A549 (cell line): ENCODE measurements at regions not wholly inside any gene's neighbourhood (a gene's known extent, or its start where the extent isn't known, plus 50 kb on each side); places are given as distances from the start of the nearest gene placed in this dataset.
A peak's percentile ranks its signal among the peaks of the same experiment; 100 is the strongest.

Experiments used
- ATAC-seq, 2 experiments: fragments of 200-7000 bp in 1 of 2; fragments of >200 bp in 1 of 2; cut with Nextera tagmentation in 1 of 2; cut with Tn5 transposase in 1 of 2; 3 replicates each; pipeline versions ENCODE4 v1.8.0 to v1.9.1; 2018 to 2020; ENCODE audit warnings: mild to moderate bottlenecking in 1 of 2, moderate library complexity in 1 of 2
- CTCF ChIA-PET: fragments of 300-600 bp; sonication (Branson Sonifier 250); formaldehyde crosslinking; extraction: SDS; loops from one replicate; lab custom pipeline; 2021; ENCODE audit warnings: antibody characterized with exemption, inconsistent platforms; lab: Yijun Ruan, JAX
- POLR2A ChIA-PET: fragments of 350-600 bp; formaldehyde crosslinking; extraction: SDS; loops from one replicate; lab custom pipeline; 2021; ENCODE audit warnings: antibody characterized with exemption, inconsistent platforms; lab: Yijun Ruan, JAX
- DNase-seq, 2 experiments: peaks; one replicate each; pipeline versions ENCODE4 v3.0.0 to v3.0.0-alpha.2; 2011 to 2016; ENCODE audit warnings: low read depth in 1 of 2, low spot score in 1 of 2
- FAIRE-seq: peaks from 2 replicates; lab custom pipeline; 2011; peaks lifted over from hg19 to GRCh38; lab: Jason Lieb, UNC
- H3K27ac ChIP-seq, 2 experiments: fragments of >200 bp; sonication (Bioruptor Twin); formaldehyde crosslinking; 3 replicates each; pipeline ENCODE4 v1.5.1; 2016 to 2017
- H3K4me1 ChIP-seq: fragments of >200 bp; sonication (Bioruptor Twin); formaldehyde crosslinking; 3 replicates; pipeline ENCODE4 v1.6.1; 2016
- H3K4me2 ChIP-seq: fragments of >200 bp; sonication (Bioruptor Twin); formaldehyde crosslinking; 3 replicates; pipeline ENCODE4 v1.6.1; 2016
- H3K4me3 ChIP-seq: fragments of >200 bp; sonication (Bioruptor Twin); formaldehyde crosslinking; 3 replicates; pipeline ENCODE4 v1.5.1; 2016
- H3K9me3 ChIP-seq: fragments of >200 bp; sonication (Bioruptor Twin); formaldehyde crosslinking; 3 replicates; pipeline ENCODE4 v1.6.1; 2016
- CBX8 ChIP-seq: fragments of 200-600 bp; sonication (generic); IDR thresholded peaks from 2 replicates; pipeline ENCODE4 v1.6.1; 2016
- CEBPB ChIP-seq, 2 experiments: fragments of >200 bp in 1 of 2; sonication (Bioruptor Twin) in 1 of 2; formaldehyde crosslinking in 1 of 2; IDR thresholded peaks; 2 replicates each; pipeline ENCODE4 v1.6.1; 2012 to 2016
- E2F6 ChIP-seq: IDR thresholded peaks from 2 replicates; pipeline ENCODE4 v1.6.1; 2012; ENCODE audit warnings: low read depth, borderline replicate concordance
- EHF ChIP-seq: fragments of 250-450 bp; sonication (Bioruptor Pico); IDR thresholded peaks from 2 replicates; pipeline ENCODE4 v1.5.0; 2020; ENCODE audit warnings: mild to moderate bottlenecking
- ESRRA ChIP-seq: fragments of 150-350 bp; IDR thresholded peaks from 2 replicates; pipeline ENCODE4 v1.6.1; 2014; ENCODE audit warnings: mild to moderate bottlenecking, low read length, borderline replicate concordance
- FOSB ChIP-seq: fragments of 250-450 bp; sonication (Bioruptor Pico); IDR thresholded peaks from 2 replicates; pipeline ENCODE4 v1.5.0; 2020; ENCODE audit warnings: mild to moderate bottlenecking, moderate library complexity
- FOSL2 ChIP-seq, 2 experiments: fragments of 450-650 bp in 1 of 2; fragments of >200 bp in 1 of 2; sonication (Bioruptor Twin) in 1 of 2; formaldehyde crosslinking; IDR thresholded peaks; 2 replicates each; pipeline versions ENCODE4 v1.5.0 to v1.6.1; 2016 to 2020; ENCODE audit warnings: mild to moderate bottlenecking in 1 of 2, moderate library complexity in 1 of 2
- FOXS1 ChIP-seq: fragments of 250-450 bp; sonication (Bioruptor Pico); IDR thresholded peaks from 2 replicates; pipeline ENCODE4 v1.5.0; 2020; ENCODE audit warnings: mild to moderate bottlenecking, moderate library complexity
- HDAC2 ChIP-seq: fragments of 200-600 bp; sonication (generic); IDR thresholded peaks from 2 replicates; pipeline ENCODE4 v1.6.1; 2016
- HMGXB4 ChIP-seq: fragments of 250-450 bp; sonication (Bioruptor Pico); IDR thresholded peaks from 2 replicates; pipeline ENCODE4 v1.5.0; 2021; ENCODE audit warnings: mild to moderate bottlenecking, moderate library complexity, borderline replicate concordance
- HOXA7 ChIP-seq: fragments of 250-450 bp; sonication (Bioruptor Pico); IDR thresholded peaks from 2 replicates; pipeline ENCODE4 v1.5.0; 2020; ENCODE audit warnings: mild to moderate bottlenecking, moderate library complexity
- HOXB5 ChIP-seq: fragments of 250-450 bp; sonication (Bioruptor Pico); IDR thresholded peaks from 2 replicates; pipeline ENCODE4 v1.5.0; 2020; ENCODE audit warnings: mild to moderate bottlenecking, moderate library complexity
- MAX ChIP-seq: IDR thresholded peaks from 2 replicates; pipeline ENCODE4 v1.6.1; 2012
- NR3C1 ChIP-seq: fragments of >200 bp; sonication (Bioruptor Twin); formaldehyde crosslinking; IDR thresholded peaks from 3 replicates; pipeline ENCODE4 v1.6.1; 2017
- PHF8 ChIP-seq: fragments of 200-600 bp; sonication (generic); IDR thresholded peaks from 2 replicates; pipeline ENCODE4 v1.6.1; 2016; ENCODE audit warnings: low read depth, mild to moderate bottlenecking, antibody characterized with exemption, moderate library complexity, borderline replicate concordance
- RCOR1 ChIP-seq: fragments of 150-350 bp; IDR thresholded peaks from 2 replicates; pipeline ENCODE4 v1.6.1; 2014; ENCODE audit warnings: antibody characterized with exemption, low read length, low read depth
- RNF2 ChIP-seq: fragments of 200-600 bp; sonication (generic); IDR thresholded peaks from 2 replicates; pipeline ENCODE4 v1.6.1; 2016; ENCODE audit warnings: low read depth, mild to moderate bottlenecking, antibody characterized with exemption, moderate library complexity, borderline replicate concordance
- SMC3 ChIP-seq: fragments of >200 bp; sonication (Bioruptor Twin); formaldehyde crosslinking; IDR thresholded peaks from 3 replicates; pipeline ENCODE4 v1.6.1; 2018; ENCODE audit warnings: inconsistent platforms
- TFCP2L1 ChIP-seq: fragments of 250-450 bp; sonication (Bioruptor Pico); IDR thresholded peaks from 2 replicates; pipeline ENCODE4 v1.5.0; 2021; ENCODE audit warnings: mild to moderate bottlenecking
- ZC3H11A ChIP-seq: fragments of 450-650 bp; IDR thresholded peaks from 2 replicates; pipeline ENCODE4 v1.6.1; 2014; ENCODE audit warnings: antibody characterized with exemption, mild to moderate bottlenecking
- ZNF302 ChIP-seq: fragments of 250-450 bp; sonication (Bioruptor Pico); IDR thresholded peaks from 2 replicates; pipeline ENCODE4 v1.9.0; 2021; ENCODE audit warnings: inconsistent platforms, mild to moderate bottlenecking, moderate library complexity
- ZSCAN20 ChIP-seq: fragments of 250-450 bp; sonication (Bioruptor Pico); IDR thresholded peaks from 2 replicates; pipeline ENCODE4 v1.8.0; 2022; ENCODE audit warnings: mild to moderate bottlenecking, moderate library complexity
- WGBS: methylation state at CpG from one replicate; pipeline ENCODE4 v1.1.6; 2017; ENCODE audit errors: missing lambda C conversion rate; 5-methylcytosine and 5-hydroxymethylcytosine counted together
- TF ChIP-seq, protein P1 (sequence below): fragments of 450-650 bp; IDR thresholded peaks from 2 replicates; pipeline ENCODE4 v1.6.1; 2014; ENCODE audit warnings: antibody characterized with exemption
- TF ChIP-seq, protein P2 (sequence below): fragments of 150-350 bp; IDR thresholded peaks from 2 replicates; pipeline ENCODE4 v1.6.1; 2014; ENCODE audit warnings: low read depth, mild to moderate bottlenecking, low read length

DNA sequence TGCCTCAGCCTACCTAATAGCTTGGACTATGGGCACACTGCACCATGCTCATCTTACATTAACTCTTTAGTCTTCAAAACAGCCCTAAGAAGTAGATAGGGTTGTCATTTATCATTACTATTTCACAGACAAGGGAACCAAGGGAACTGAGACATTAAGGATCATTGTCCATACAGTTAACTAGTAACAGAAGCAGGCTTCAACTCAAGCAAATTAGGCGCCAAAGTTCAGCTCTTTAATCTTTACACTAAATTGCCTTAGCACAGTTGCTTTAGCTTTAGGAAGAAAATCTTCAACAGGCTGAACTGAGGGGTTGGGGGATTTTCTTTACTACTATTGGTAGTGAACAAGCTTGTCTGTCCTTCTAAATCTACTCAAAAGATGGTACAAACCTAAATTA is 68.8 kb upstream of the CAND1 start:
- WGBS = 4% methylated on average over 1 of the region's 1 CpG
- Histone ChIP-seq H3K4me3 (no peak overlapping the region), H3K27ac (no peak overlapping the region), H3K4me1 (0 out of 3 replicates have a peak, but pooled peaks cover 3% of the 10 kb centered on the region), H3K4me2 (no peak overlapping the region), H3K9me3 (no peaks in the 10 kb centered on the region)
- ATAC-seq (no peak), FAIRE-seq (no peak), DNase-seq (no peak)
- TF ChIP-seq ZC3H11A = no peak
- POLR2A ChIA-PET = no interaction called here
- CTCF ChIA-PET = no interaction called here

GRCh38 chr12:67202011-67202677 is 67.0 kb upstream of the CAND1 start:
- DNase-seq (no peak), FAIRE-seq (no peak)
- Histone ChIP-seq H3K27ac (no peak overlapping the region), H3K9me3 (no peaks in the 10 kb centered on the region)
- WGBS = 12% methylated on average over 7 of the region's 7 CpGs
- TF ChIP-seq FOSL2 (IDR thresholded peaks at IDR 0.05) = no peak
- peak; percentile 37; the same call in 1 of the 2 replicates for TF ChIP-seq FOSL2 (CRISPR knock-in tag; IDR thresholded peaks at IDR 0.05)
- no peak for TF ChIP-seq FOSB
- TF ChIP-seq, all 56 proteins: peak for 1
- Histone ChIP-seq H3K4me2 (no peak overlapping the region), H3K4me1 (0 out of 3 replicates have a peak, but pooled peaks cover 3% of the 10 kb centered on the region), H3K4me3 (no peak overlapping the region)
- no peak for ATAC-seq
- ChIA-PET POLR2A (no interaction called here), CTCF (no interaction called here)

DNA sequence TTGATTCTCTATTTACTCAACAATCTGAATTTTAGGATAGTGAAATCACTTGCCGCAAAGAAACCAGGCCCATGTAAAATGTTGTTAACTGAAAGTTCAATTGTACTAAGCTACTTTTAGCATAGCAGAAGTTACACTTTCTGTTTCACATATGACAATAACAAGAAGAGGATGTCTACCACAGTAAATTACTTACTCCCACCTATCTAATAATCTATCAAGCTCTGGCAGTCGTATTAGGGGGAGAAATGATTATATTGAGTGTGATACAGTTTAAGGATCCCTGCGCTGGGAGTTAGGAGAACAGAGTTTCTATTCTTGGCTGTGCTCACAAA is 66.5 kb upstream of the CAND1 start:
- TF ChIP-seq PHF8 (no peak), HDAC2 (no peak), SMC3 (no peak), RNF2 (no peak), ZSCAN20 (CRISPR knock-in tag) (no peak), ZNF302 (no peak), E2F6 (no peak), CBX8 (no peak), EHF (CRISPR knock-in tag) (no peak), RCOR1 (no peak), FOSB (no peak), ESRRA (no peak)
- TF ChIP-seq, protein P1, sequence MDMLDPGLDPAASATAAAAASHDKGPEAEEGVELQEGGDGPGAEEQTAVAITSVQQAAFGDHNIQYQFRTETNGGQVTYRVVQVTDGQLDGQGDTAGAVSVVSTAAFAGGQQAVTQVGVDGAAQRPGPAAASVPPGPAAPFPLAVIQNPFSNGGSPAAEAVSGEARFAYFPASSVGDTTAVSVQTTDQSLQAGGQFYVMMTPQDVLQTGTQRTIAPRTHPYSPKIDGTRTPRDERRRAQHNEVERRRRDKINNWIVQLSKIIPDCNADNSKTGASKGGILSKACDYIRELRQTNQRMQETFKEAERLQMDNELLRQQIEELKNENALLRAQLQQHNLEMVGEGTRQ = no peak
- WGBS = 38% methylated on average over 3 of the region's 3 CpGs
- ChIA-PET POLR2A (no interaction called here), CTCF (no interaction called here)
- Histone ChIP-seq H3K9me3 (no peaks in the 10 kb centered on the region), H3K4me2 (no peak overlapping the region), H3K4me1 (0 out of 3 replicates have a peak, but pooled peaks cover 3% of the 10 kb centered on the region), H3K27ac (no peak overlapping the region), H3K4me3 (no peak overlapping the region)
- no peak for ATAC-seq
- FAIRE-seq = no peak
- DNase-seq = no peak

GRCh38 chr12:67208281-67209067 is 60.7 kb upstream of the CAND1 start:
- CTCF ChIA-PET = no interaction called here
- DNase-seq (no peak), ATAC-seq (no peak), FAIRE-seq (no peak)
- H3K4me1 ChIP-seq = no peaks in the 10 kb centered on the region
- POLR2A ChIA-PET = no interaction called here
- no peak overlapping the region for H3K27ac ChIP-seq
- H3K4me3 ChIP-seq = no peak overlapping the region
- H3K9me3 ChIP-seq = no peaks in the 10 kb centered on the region
- 45% methylated on average over 8 of the region's 8 CpGs for WGBS
- H3K4me2 ChIP-seq = no peak overlapping the region
- TF ChIP-seq NR3C1 = no peak
- no peak for TF ChIP-seq ZNF302
- TF ChIP-seq E2F6 = no peak
- no peak for TF ChIP-seq HOXA7
- no peak for TF ChIP-seq SMC3
- no peak for TF ChIP-seq ZSCAN20 (CRISPR knock-in tag)
- TF ChIP-seq, protein P2, sequence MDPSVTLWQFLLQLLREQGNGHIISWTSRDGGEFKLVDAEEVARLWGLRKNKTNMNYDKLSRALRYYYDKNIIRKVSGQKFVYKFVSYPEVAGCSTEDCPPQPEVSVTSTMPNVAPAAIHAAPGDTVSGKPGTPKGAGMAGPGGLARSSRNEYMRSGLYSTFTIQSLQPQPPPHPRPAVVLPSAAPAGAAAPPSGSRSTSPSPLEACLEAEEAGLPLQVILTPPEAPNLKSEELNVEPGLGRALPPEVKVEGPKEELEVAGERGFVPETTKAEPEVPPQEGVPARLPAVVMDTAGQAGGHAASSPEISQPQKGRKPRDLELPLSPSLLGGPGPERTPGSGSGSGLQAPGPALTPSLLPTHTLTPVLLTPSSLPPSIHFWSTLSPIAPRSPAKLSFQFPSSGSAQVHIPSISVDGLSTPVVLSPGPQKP = no peak
- no peak for TF ChIP-seq CEBPB (IDR thresholded peaks at IDR 0.05)
- no peak for TF ChIP-seq HOXB5 (CRISPR knock-in tag)
- no peak for TF ChIP-seq MAX
- TF ChIP-seq HMGXB4 (CRISPR knock-in tag) = no peak
- no peak for TF ChIP-seq FOXS1
- no peak for TF ChIP-seq TFCP2L1
